ENCODE measurements at regions not wholly inside any gene's neighbourhood (a gene's known extent, or its start where the extent isn't known, plus 50 kb on each side); places are given as distances from the start of the nearest gene placed in this dataset.
A peak's percentile ranks its signal among the peaks of the same experiment; 100 is the strongest.
"Not testable (repeated sequence)": the region's sequence is repeated elsewhere in the genome, so short reads cannot be mapped to it uniquely, and the experiment has no call there.

DNA sequence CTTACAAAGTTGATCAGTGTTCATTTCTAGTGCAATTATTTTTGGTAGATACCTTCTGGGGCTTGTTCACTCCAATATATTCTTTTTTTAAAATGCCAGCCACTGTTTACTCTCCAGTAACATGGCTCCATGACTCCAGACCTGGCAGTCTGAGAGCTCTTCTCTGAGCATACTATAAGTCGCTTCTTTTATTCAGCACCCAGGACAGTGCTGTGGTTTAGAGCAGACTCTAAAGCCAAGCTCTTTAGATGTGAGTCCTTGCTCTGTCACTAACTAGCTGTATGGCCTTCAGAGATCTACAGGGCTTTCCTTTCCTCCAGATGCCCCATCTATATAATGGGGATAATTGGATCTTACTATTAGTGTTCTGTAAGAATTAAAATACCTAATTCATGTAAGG lies 200.2 kb upstream of the FAM241A start:
- no peak for DNase-seq

DNA sequence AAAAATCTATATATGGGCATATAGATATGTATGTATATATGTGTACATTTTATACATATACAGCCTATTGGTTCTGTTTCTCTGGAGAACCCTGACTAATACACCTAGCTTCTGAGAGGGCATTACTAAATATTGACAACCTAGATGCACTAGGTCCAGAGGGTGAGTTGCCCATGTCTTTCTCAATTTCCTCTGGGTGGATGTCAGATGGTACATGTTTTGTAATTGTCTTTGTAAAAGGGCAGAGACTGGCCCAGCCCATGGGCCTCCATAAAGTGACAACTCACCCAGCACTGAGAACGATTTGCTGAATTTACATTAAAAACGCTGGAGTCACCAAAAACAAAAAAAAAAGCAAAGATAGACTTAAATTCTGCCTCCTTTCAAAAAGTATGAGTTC lies 198.5 kb upstream of the FAM241A start:
- DNase-seq = no peak

DNA sequence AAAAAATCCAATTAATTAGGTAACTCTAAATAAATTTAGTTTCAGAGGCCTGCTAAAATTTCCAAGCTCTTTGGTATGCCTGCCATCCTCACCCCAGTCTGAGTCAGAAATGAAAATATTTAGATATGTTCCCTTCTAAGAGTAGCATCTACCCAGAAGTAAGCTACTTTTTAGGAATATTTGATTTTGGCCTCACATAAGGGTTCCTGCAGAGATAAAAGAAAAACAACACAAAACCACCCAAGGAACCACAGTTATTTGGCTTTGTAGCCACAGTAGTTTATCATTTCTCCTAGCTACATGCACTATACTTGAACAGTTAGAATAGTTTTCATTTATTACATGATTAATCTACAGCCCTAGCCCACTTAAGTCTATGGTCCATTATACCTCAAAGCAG lies 192.6 kb upstream of the FAM241A start:
- no peak for DNase-seq

DNA sequence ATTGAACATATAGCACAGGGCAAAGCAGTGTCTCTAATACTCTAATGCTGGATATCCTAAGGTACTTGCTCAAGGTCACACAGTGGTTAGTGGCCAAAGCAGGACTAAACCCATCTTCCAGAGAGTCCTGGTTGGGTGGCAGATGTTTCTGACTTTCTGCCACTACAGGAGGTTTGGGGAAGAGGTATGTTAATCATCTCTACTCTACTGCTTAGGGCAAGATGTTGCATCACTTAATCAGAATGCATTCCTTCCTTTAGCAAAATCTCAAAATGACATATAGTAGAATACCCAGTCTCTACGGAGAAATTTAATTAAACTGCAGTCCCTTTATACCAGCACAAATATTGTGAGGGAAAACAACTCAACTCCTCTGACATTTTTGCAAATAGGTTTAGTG lies 190.7 kb upstream of the FAM241A start:
- no peak for DNase-seq

DNA sequence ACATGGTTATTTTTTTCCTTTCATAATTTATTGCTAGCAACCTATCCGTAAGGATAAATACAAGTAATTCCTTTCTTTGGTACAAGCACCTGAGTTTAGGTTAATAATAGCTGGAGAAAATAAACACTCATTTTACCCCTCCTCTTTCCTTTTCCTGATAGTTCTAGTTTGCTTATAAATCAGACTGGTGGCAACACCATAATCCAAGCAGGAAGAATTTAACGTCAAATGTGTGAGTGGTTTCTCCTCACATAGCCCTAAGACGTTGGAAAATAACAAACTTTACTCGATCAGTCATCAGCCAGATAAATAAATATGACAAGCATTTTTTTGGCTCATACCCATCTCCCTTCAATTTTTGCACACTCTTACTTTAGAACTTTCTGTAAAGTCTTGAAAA lies 190.3 kb upstream of the FAM241A start:
- no peak for DNase-seq

DNA sequence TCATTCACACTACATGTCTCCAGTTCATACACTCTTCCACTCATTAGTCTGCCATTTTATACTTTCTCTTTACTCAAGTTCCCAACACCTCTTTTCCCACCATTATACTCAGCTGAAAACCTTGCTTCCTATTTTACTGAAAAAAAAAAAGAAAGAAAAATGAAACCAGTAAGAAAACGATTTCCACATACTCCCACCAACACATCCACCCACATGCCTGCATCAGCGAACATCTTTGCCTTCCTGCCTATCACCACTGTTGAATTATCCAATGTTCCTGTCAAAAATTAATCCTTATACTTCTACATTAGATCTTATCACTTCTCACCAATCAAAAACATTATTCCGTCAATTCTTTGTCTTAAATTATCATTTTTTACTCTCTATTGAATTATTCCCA lies 188.1 kb upstream of the FAM241A start:
- peak in 1 of 58 donors; percentile 2 for DNase-seq

DNA sequence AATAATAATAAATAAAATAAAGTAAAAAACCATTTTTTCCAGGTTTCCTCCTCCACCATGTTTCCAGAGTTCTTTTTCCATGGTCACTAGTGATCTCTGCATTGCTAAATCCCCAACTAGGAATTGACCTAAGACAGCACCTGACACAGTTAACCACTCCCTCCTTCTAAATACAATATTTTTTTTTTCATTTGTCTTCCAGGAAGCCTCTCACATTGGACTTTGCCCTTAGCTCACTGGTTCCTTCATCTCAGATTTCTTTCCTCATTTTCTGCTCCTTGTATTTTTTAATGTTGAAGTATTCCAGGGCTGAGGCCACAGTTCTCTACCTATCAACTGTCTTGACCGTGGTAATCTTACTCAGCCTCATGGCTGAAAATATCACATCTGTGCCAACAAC lies 187.3 kb upstream of the FAM241A start:
- no peak for DNase-seq

DNA sequence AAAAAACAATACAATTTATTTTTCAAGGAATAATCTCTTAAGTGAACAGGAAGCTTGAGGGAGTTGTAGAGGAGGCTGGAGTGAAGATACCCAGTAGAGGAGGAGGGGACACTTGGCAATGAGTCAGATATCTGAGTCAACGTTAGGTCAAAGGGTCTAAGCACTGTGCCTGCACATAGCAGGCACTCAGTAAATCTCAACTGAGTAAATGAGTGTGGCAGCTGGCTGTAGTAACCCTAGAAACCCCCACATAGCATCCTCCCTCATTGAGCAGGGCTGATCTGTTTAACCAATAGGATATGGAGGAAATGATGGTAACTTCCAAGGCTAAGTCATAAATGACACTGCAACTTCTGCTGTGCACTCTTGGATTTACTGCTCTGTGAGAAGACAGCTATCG lies 186.0 kb upstream of the FAM241A start:
- DNase-seq = no peak

DNA sequence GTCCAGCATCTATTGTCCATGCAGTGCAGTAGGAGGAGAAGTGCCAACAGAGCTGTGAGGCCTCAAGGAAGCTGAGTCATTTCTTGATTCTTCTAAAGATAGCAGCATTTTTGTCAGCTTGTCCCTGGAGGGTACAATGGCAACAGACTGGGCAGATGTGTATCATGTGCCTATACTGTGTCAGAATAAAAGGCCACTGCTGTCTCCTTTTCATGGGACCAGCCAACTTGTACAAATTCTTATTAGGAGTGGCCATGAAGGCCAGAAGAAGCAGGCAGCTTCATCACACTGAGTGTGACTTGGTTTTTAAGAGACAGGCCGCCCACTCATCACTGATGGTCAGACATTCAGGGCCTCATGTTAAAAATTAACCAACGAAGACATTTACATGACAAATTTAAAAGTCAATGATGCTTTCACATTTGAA lies 185.0 kb upstream of the FAM241A start:
- no peak for DNase-seq

DNA sequence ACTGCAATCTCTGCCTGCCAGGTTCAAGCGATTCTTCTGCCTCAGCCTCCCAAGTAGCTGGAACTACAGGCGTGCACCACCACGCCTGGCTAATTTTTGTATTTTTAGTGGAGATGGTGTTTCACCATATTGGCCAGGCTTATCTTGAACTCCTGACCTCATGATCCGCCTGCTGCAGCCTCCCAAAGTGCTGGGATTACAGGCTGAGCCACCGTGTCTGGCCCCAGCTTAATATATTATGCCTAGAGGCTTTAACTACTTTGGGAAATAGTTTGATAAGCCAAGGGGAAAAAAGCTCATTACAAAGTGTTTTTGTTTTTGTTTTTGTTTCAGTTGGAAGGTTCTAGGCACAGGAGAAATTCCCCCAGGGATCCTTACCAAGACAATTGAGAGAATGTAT lies 184.2 kb upstream of the FAM241A start:
- not testable (repeated sequence) for DNase-seq

DNA sequence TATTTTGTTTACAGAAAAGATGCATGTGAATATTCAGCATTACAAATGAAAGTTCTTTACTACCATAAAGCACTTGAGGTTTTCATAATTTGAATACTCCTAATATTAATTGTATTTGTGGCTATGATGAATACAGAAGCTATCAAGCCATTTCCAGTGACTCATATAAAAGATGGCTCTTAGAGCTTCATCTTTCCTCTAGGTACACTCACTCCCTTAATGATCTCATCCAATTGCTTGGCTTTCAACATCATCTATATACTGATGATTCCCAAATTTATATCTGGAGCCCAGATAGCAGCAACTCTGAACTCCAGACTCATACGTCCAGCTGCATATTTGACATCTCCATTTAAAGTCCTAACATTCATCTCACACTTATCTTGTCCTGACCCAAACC lies 183.4 kb upstream of the FAM241A start:
- no peak for DNase-seq

DNA sequence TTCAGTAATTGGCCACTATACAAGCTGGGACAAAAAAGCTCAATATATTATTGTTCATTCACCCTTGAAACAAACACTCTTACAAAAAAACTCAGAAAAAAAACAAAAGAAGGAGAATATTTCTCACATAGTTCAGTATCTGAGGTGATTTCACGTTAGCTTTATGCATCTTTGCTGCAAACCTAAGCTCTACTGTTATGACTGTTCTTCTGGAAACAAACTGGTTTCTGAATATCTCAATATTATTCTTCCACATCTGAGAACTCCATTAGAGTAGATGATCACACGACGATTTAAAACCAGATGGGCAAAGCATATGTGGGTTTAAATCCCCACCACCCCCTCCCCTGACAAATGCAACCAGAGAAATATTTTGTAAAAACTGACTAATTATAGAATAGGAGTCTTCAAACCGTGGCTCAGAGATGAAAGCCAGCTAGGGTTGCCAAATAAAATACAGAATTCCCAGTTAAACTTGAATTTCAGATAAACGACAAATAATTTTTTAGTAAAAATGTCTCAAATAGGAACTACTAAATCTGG lies 182.0 kb upstream of the FAM241A start:
- no peak for DNase-seq

DNA sequence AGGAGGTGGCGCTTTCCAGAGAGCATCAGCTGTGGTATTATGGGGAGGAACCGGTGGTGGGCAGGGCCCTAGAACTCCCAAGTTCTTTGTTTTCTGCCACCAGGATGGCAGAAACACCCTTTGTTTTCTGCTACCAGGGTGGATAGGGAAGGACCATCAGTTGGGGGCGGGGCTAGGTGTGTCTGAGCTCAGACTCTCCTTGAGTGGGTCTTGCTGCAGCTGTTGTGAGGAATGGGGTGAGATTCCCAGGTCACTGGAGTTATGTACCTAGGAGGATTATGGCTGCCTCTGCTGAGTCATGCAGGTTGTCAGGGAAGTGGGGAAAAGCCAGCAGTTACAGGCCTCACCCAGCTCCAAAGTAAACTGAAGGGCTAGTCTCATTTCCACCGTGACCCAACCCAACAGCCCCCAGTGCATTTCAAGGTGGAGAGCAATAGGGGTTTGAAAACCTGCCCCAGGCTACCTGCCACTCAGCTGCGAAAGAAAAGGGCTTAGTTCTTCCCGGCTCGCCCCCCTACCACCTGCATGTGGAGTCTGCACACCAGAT lies 167.8 kb upstream of the FAM241A start:
- DNase-seq = no peak

DNA sequence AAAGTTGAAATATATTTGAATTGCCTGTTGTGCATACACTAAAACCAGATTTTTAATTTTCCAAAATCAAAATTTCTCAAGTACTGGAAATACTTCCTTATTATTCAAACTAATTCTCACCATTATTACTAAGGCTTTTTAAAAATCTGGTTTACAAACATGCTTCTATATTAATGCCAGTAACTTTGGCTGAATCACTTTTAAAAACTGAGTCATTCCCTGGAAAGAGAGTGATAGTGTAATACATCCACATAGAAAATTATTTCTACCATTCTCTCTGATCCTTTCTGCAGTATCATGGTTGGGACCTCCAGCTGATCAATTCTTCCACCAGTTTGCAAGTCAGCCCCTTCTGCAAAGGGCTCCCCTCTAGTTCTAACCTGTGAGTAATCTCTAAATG lies 165.3 kb upstream of the FAM241A start:
- no peak for DNase-seq

DNA sequence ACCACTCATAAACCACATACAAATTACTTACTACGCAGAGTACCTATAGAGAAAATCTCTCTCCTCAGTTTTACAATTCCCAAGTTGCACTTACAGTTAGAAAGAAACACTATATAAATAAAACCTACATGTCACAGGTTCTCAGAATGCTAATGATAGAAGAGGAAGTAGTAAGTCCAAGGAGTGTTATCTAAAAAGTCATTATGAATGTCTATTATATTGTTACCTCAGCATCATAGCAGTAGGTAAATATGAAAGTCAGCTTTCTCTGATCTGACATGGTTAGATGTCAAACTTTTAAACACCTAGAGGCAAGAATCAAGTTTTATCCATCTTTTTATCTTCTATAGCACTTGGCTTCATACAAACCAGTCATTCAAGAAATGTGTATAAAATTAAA lies 163.2 kb upstream of the FAM241A start:
- DNase-seq = no peak

DNA sequence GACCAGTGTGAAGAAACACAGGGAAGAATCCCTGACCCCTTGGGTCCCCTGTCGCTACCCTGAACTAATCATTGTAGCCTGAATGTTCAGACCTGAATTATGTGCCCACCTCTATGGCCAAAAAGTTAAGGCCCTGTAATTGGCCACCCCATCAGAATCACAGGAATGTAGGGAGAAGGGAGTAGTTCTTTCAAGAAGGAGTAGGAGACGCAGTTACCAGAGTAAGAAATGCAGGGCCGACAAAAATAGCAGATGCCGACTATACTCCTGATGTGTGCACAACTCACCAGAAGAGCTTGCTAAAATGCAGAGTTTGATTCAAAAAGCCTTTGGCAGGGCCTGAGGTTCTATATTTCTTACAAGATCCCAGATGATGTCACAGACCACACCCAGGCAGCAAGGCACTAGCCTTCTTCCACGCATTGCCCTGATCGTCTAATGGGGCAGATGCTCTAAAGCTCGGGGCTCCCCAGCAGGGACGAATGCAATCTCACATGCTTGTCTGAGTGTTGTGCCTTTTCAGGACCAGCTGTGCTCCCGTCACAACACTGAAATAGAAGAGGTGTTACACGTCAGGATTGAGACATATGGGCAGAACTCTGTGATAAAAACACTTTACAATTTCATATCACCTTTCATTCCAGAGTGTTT lies 161.0 kb upstream of the FAM241A start:
- DNase-seq = no peak

DNA sequence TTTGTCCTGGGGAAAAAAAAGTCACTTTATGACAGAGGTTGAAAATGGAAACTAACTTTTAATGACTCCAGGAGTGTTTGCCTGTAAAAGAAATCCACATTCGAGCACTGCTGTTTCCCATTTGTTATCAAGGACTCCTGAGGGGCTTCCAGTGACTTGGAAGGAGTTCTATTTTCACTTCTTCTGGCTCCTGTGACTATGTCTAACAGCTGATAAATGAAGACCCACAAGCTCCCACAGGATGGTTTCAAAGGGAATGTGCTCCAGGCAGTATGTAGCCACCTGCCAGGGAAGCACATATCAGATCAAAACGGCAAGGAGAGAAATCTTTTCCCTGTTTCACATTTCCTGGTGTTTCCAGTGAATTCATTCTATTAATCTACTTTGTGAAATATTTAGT lies 159.8 kb upstream of the FAM241A start:
- no peak for DNase-seq

DNA sequence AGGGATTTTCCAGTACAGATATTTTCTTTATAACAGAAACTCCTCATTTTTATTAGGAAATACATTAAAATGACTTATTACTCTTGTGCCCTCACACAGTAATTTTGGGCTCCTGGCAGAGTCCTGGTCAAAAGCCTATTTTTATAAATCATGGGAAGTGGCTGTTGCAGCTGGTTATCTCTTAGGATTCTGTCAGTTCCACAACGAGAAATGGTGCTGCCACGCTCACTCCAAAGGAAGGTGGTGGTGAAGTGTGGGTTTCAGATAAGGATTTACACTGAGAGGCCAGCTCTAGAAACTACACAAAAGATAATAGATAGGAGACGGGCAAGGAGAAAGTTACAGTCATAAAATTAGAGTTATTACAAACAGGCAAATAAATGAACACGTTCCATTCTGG lies 159.2 kb upstream of the FAM241A start:
- no peak for DNase-seq

DNA sequence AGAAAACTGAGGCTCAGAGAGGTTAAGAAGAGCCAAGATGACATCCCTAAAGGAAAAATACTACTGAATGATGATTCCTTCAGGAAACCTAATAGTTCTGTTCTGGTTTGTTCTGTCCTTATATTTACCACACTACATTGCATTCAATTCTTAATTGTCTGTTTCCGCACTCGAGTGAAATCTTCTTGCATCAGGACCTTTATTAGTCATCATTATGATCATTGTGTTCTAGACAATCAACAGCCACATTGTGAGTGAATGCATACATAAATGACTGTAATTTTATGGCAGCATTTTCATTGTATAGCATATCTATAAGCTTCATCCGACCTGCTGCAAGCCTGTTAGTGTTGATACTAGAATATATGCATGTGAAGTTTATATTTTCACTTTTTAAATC lies 156.7 kb upstream of the FAM241A start:
- DNase-seq = no peak

DNA sequence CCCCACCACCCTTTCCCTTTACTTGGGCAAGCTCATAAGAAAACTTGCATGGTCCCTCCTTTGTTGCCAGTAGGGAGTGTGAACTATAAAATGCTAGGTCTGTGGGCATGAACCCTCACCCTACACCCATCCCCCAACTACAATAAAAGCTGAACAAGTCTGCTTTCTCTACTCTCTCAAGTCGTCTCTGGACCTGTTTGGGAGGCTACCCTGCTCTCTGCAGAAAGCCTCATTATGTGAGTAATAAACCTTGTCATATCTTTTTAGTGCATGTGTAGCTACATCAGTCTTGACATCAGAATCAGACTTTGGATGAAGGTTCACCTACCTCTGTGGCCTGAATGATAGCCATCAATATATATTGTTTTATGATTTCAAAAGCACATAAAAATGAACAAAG lies 155.4 kb upstream of the FAM241A start:
- DNase-seq = no peak

DNA sequence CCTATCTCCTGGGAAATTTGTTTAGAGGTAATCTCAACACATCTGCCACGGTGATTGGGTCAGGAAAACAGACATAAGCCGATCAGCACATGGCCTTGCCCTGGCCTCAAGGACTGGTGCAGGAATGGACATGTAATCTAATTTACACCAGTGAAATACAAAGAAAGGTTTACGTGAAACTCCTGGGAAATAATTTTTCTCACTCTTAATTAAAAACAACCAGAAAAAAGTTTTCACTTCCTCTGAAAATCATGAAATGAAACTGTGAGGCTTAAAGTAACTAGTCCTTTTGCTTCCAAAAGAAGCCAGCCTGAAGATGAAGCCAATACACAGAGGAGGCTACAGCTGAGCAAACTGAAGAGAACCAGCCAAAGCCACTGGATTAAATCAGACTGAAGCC lies 154.1 kb upstream of the FAM241A start:
- DNase-seq = no peak

DNA sequence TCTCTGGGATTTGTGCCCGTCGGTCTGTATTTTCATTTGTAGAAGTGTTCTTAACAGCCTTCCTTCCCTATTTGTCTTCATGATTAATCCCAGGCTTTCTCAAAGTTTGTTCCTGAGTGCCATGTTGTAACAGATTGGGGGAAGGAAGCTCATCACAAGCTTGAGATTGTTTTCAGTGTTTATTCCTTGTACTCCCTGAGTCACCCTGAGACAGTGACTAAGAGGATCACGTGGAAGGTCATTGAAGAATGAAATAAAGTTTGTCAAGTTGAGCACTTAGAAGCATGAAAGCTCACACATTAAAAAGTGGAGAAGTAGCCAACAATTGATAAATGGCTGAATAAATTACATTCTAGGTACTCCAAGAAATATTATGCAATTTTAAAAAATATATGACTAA lies 153.5 kb upstream of the FAM241A start:
- DNase-seq = no peak

DNA sequence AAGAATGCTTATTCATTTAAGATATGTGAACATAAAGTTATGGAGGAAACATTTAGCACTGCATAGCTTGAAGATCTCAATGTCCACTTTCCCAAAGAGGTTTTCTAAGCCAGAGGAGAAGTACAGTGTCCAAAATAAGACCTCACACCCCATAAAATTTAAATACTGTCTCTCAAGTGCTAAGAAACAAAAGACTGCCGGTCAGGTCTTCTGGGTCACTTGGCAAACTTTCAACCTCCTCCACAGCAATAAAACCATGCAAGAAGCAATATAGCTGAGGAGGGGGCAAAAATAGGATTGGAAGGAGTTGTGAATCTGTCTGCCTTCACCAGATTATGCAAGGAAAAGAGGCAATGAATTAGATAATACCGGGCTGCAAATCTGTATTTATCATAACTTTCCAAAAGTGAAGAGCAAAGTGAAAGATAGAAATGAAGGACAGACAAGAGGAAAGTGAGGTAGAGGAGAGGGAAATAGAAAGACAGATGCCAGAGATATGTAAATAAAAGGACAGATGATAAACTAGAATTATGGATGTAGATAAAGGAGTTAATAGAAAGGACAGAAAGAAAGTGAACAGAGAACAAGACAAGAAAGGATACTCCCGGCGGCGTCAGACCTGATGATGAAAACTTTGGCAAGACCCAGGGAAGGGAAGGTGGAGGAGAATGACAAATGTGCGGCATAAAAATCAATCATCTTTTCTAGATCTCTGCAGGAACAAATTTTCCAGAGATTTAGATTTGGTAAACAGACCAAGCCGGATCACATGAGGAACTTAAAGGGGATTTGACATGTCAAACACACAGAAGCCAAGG lies 152.7 kb upstream of the FAM241A start:
- no peak for DNase-seq
